GM12874 (cell line): ENCODE measurements at regions not wholly inside any gene's neighbourhood (a gene's known extent, or its start where the extent isn't known, plus 50 kb on each side); places are given as distances from the start of the nearest gene placed in this dataset.

Experiments used
- CTCF ChIP-seq: IDR thresholded peaks from 2 replicates; pipeline ENCODE4 v1.5.1; 2011; ENCODE audit warnings: low read depth, mild to moderate bottlenecking, control low read depth, low read length, moderate library complexity; ENCODE audit not compliant: insufficient read depth

GRCh38 chr21:18914570-18914969, 511.0 kb upstream of the TMPRSS15 start:
- TF ChIP-seq CTCF: no peak

GRCh38 chr21:18917622-18918021, 514.0 kb upstream of the TMPRSS15 start:
- TF ChIP-seq CTCF: no peak

- no peak for TF ChIP-seq CTCF
Measured at GRCh38 chr21:18931237-18931636, 527.7 kb upstream of the TMPRSS15 start.

GRCh38 chr21:18937337-18937736, 533.8 kb upstream of the TMPRSS15 start:
- no peak for TF ChIP-seq CTCF

GRCh38 chr21:18940791-18941190, 537.2 kb upstream of the TMPRSS15 start:
- TF ChIP-seq CTCF: no peak

GRCh38 chr21:18950045-18950740, 546.6 kb upstream of the TMPRSS15 start:
- TF ChIP-seq CTCF: no peak

GRCh38 chr21:18951271-18952038, 547.9 kb upstream of the TMPRSS15 start:
- TF ChIP-seq CTCF: peak; percentile 30; the same call in 1 of the 2 replicates
